Ishikawa (cell line): ENCODE measurements at regions not wholly inside any gene's neighbourhood (a gene's known extent, or its start where the extent isn't known, plus 50 kb on each side); places are given as distances from the start of the nearest gene placed in this dataset.

ENCODE experiments used
- CEBPB ChIP-seq: IDR thresholded peaks from 2 replicates; pipeline ENCODE4 v1.6.1; 2012
- CREB1 ChIP-seq: IDR thresholded peaks from 2 replicates; pipeline ENCODE4 v1.6.1; 2012; ENCODE audit warnings: low read depth
- EGR1 ChIP-seq: IDR thresholded peaks from 2 replicates; pipeline ENCODE4 v1.6.1; 2012
- EP300 ChIP-seq: IDR thresholded peaks from 2 replicates; pipeline ENCODE4 v1.6.1; 2012; ENCODE audit warnings: borderline replicate concordance
- FOXM1 ChIP-seq: IDR thresholded peaks from 2 replicates; pipeline ENCODE4 v1.6.1; 2012; ENCODE audit warnings: low read depth, borderline replicate concordance
- NFIC ChIP-seq: IDR thresholded peaks from 2 replicates; pipeline ENCODE4 v1.6.1; 2012
- RAD21 ChIP-seq: IDR thresholded peaks from 2 replicates; pipeline ENCODE4 v1.6.1; 2012; ENCODE audit warnings: low read depth
- TAF1 ChIP-seq: IDR thresholded peaks from 2 replicates; pipeline ENCODE4 v1.6.1; 2012; ENCODE audit warnings: low read depth, mild to moderate bottlenecking
- TCF12 ChIP-seq: IDR thresholded peaks from 2 replicates; pipeline ENCODE4 v1.6.1; 2012; ENCODE audit warnings: low read depth
- TEAD4 ChIP-seq: IDR thresholded peaks from 2 replicates; pipeline ENCODE4 v1.6.1; 2012
- YY1 ChIP-seq: IDR thresholded peaks from 2 replicates; pipeline ENCODE4 v1.6.1; 2012; ENCODE audit warnings: low read depth
- ZBTB7A ChIP-seq: IDR thresholded peaks from 2 replicates; pipeline ENCODE4 v1.6.1; 2012; ENCODE audit warnings: low read depth
- TF ChIP-seq, protein P1 (sequence below): IDR thresholded peaks from 2 replicates; pipeline ENCODE4 v1.6.1; 2012
- TF ChIP-seq, protein P2 (sequence below): IDR thresholded peaks from 2 replicates; pipeline ENCODE4 v1.6.1; 2012
- TF ChIP-seq, protein P3 (sequence below): IDR thresholded peaks from 2 replicates; pipeline ENCODE4 v1.6.1; 2012; ENCODE audit warnings: low read depth, mild to moderate bottlenecking

DNA sequence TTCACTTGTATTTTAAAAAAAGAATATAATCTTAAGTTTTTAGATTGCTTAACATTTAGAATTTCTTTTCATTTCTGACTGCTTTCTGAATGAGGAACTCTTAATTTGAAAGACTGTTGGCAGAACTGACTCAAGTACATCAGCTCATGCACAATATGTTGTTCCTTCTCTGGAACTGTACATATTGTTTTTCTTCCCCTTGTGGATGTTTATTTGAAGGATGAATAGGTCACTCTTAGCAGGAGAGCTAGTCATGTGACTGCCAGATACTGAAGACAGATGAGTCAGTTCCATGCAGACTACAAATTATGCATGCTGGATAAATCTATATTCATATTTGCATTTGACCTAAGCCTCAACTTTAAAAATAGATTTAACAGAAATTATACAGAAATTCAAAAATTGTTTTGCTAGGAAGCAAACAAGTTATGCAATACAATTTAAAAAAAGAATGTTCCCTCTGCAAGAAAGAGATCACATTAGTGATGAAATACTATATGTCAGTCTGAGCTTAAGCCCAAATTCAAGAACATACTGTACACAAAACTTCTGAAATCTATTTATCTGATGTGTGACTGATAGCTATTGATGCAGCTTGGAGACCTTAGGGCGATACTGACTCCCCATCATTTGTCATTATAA lies 1274.9 kb upstream of the GJE1 start:
- TF ChIP-seq, protein P1, sequence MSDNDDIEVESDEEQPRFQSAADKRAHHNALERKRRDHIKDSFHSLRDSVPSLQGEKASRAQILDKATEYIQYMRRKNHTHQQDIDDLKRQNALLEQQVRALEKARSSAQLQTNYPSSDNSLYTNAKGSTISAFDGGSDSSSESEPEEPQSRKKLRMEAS, result no peak
- TF ChIP-seq, protein P2, sequence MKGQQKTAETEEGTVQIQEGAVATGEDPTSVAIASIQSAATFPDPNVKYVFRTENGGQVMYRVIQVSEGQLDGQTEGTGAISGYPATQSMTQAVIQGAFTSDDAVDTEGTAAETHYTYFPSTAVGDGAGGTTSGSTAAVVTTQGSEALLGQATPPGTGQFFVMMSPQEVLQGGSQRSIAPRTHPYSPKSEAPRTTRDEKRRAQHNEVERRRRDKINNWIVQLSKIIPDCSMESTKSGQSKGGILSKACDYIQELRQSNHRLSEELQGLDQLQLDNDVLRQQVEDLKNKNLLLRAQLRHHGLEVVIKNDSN, result peak; percentile 65

GRCh38 chr6:140855520-140855919 lies 1277.2 kb upstream of the GJE1 start:
- no peak for TF ChIP-seq ZBTB7A
- TF ChIP-seq TCF12, result no peak
- TF ChIP-seq TEAD4, result no peak
- TF ChIP-seq, protein P3, sequence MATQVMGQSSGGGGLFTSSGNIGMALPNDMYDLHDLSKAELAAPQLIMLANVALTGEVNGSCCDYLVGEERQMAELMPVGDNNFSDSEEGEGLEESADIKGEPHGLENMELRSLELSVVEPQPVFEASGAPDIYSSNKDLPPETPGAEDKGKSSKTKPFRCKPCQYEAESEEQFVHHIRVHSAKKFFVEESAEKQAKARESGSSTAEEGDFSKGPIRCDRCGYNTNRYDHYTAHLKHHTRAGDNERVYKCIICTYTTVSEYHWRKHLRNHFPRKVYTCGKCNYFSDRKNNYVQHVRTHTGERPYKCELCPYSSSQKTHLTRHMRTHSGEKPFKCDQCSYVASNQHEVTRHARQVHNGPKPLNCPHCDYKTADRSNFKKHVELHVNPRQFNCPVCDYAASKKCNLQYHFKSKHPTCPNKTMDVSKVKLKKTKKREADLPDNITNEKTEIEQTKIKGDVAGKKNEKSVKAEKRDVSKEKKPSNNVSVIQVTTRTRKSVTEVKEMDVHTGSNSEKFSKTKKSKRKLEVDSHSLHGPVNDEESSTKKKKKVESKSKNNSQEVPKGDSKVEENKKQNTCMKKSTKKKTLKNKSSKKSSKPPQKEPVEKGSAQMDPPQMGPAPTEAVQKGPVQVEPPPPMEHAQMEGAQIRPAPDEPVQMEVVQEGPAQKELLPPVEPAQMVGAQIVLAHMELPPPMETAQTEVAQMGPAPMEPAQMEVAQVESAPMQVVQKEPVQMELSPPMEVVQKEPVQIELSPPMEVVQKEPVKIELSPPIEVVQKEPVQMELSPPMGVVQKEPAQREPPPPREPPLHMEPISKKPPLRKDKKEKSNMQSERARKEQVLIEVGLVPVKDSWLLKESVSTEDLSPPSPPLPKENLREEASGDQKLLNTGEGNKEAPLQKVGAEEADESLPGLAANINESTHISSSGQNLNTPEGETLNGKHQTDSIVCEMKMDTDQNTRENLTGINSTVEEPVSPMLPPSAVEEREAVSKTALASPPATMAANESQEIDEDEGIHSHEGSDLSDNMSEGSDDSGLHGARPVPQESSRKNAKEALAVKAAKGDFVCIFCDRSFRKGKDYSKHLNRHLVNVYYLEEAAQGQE, result no peak
- TF ChIP-seq EGR1, result no peak
- TF ChIP-seq NFIC, result no peak
- TF ChIP-seq, protein P1, result no peak
- no peak for TF ChIP-seq TAF1

- no peak for TF ChIP-seq TAF1
- no peak for TF ChIP-seq EGR1
- TF ChIP-seq TCF12, result no peak
- TF ChIP-seq TEAD4, result no peak
- TF ChIP-seq, protein P2, result no peak
- TF ChIP-seq YY1, result no peak
Observed at GRCh38 chr6:140854318-140854717, 1278.4 kb upstream of the GJE1 start.

DNA sequence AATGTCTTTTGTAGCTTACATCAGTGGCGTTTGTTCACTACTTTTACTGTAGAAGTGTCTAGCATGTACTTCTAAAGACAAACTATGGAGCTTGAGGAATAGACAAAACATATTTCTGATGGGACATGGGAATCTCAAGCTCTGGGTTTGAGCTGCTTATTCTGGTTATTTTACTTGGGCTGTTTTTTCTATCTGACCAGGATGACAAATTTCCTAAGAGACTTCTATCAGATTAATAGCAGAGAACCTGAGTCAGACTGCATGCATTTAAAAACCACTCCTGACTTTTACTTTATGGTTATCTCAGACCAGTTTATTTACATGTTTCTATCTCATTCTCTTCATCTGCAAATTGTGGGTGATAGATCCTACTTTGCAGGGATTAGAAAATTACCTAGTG lies 1282.3 kb upstream of the GJE1 start:
- TF ChIP-seq TCF12 (no peak), YY1 (no peak), CEBPB (no peak), FOXM1 (no peak), EP300 (no peak), CREB1 (no peak), TEAD4 (no peak), NFIC (no peak), RAD21 (no peak), ZBTB7A (no peak)
- TF ChIP-seq, protein P1, result no peak
- TF ChIP-seq, protein P2, result no peak

DNA sequence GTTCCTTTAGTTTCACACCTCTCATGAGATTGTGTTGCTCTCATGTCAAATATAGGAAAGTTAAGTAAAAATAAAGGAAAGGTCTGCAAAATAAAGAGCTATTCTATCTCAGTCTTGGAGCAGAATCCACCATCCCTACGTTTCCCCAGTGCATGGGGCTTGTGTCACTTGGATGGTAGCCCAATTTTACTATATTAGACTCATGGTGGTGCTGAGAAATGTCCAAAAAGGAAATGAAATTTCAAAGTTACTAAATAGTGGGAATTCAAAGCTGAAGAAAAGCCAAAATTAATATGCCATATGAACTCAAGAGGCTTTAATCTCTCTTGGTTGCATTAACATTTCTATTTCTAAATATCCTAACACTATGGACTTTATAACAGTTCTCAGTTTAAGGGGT lies 1283.3 kb upstream of the GJE1 start:
- TF ChIP-seq EGR1 (no peak), NFIC (no peak), TAF1 (no peak), YY1 (no peak), CREB1 (no peak), TCF12 (no peak), CEBPB (no peak), TEAD4 (no peak), EP300 (no peak), RAD21 (no peak), FOXM1 (no peak), ZBTB7A (no peak)
- TF ChIP-seq, protein P2, result no peak
- TF ChIP-seq, protein P3, result no peak
- TF ChIP-seq, protein P1, result no peak
